ENCODE measurements at regions not wholly inside any gene's neighbourhood (a gene's known extent, or its start where the extent isn't known, plus 50 kb on each side); places are given as distances from the start of the nearest gene placed in this dataset.

- TF ChIP-seq CTCF (IDR thresholded peaks at IDR 0.05; ENCODE audit: low read length) (no peak), EZH2 (IDR thresholded peaks at IDR 0.05; ENCODE audit: borderline replicate concordance, low read length) (no peak)
These were observed 304.7 kb downstream of the LRIG3 start for GRCh38 chr12:58615576-58615975.
